Astrocyte (in vitro differentiated cells and primary cell): ENCODE measurements at regions not wholly inside any gene's neighbourhood (a gene's known extent, or its start where the extent isn't known, plus 50 kb on each side); places are given as distances from the start of the nearest gene placed in this dataset.

ENCODE experiments used
- DNase-seq: peaks from one replicate; pipeline ENCODE4 v3.0.0-alpha.2; 2010; ENCODE audit warnings: low read depth
- FAIRE-seq: peaks from 2 replicates; lab custom pipeline; 2011; peaks lifted over from hg19 to GRCh38; lab: Jason Lieb, UNC
- H2AFZ ChIP-seq: 2 replicates; pipeline ENCODE4 v1.6.0; 2012; ENCODE audit warnings: low read depth, low read length, inconsistent platforms
- H3K27ac ChIP-seq: 2 replicates; pipeline ENCODE4 v1.5.1; 2011; ENCODE audit warnings: low read depth, low read length, inconsistent platforms
- H3K27me3 ChIP-seq: 2 replicates; pipeline ENCODE4 v1.6.0; 2011; ENCODE audit warnings: low read length, inconsistent platforms; ENCODE audit not compliant: insufficient read depth
- H3K36me3 ChIP-seq: 2 replicates; pipeline ENCODE4 v1.5.1; 2011; ENCODE audit warnings: low read length, inconsistent platforms; ENCODE audit not compliant: insufficient read depth
- H3K4me1 ChIP-seq: 2 replicates; pipeline ENCODE4 v1.5.1; 2011; ENCODE audit warnings: low read length, inconsistent platforms; ENCODE audit not compliant: insufficient read depth
- H3K4me2 ChIP-seq: 2 replicates; pipeline ENCODE4 v1.6.0; 2012; ENCODE audit warnings: low read length, inconsistent platforms
- H3K4me3 ChIP-seq: 2 replicates; pipeline ENCODE4 v1.5.1; 2011; ENCODE audit warnings: low read depth, mild to moderate bottlenecking, low read length, inconsistent platforms; ENCODE audit not compliant: insufficient read depth
- H3K79me2 ChIP-seq: 2 replicates; pipeline ENCODE4 v1.6.0; 2012; ENCODE audit warnings: mild to moderate bottlenecking, low read length, inconsistent platforms; ENCODE audit not compliant: insufficient read depth
- H3K9ac ChIP-seq: 2 replicates; pipeline ENCODE4 v1.6.0; 2012; ENCODE audit warnings: mild to moderate bottlenecking, low read length, inconsistent platforms
- H3K9me3 ChIP-seq: 2 replicates; pipeline ENCODE4 v1.5.1; 2012; ENCODE audit warnings: low read depth, mild to moderate bottlenecking, low read length, inconsistent platforms; ENCODE audit not compliant: insufficient read depth
- H4K20me1 ChIP-seq: 2 replicates; pipeline ENCODE4 v1.6.0; 2012; ENCODE audit warnings: low read length, inconsistent platforms; ENCODE audit not compliant: insufficient read depth
- H3K27ac Mint-ChIP-seq: one replicate; pipeline ENCODE4 v1.8.0; 2021; ENCODE audit warnings: mild to moderate bottlenecking, mixed read lengths; ENCODE audit not compliant: unreplicated experiment
- H3K27me3 Mint-ChIP-seq: one replicate; pipeline ENCODE4 v1.8.0; 2021; ENCODE audit warnings: low read depth, mixed read lengths; ENCODE audit not compliant: unreplicated experiment
- H3K36me3 Mint-ChIP-seq: one replicate; pipeline ENCODE4 v1.8.0; 2021; ENCODE audit warnings: low read depth, mixed read lengths; ENCODE audit not compliant: unreplicated experiment
- H3K4me1 Mint-ChIP-seq: one replicate; pipeline ENCODE4 v1.8.0; 2021; ENCODE audit warnings: low read depth, mixed read lengths; ENCODE audit not compliant: unreplicated experiment
- H3K4me3 Mint-ChIP-seq: one replicate; pipeline ENCODE4 v1.8.0; 2021; ENCODE audit warnings: mild to moderate bottlenecking, moderate library complexity, mixed read lengths; ENCODE audit not compliant: unreplicated experiment
- H3K9me3 Mint-ChIP-seq: one replicate; pipeline ENCODE4 v1.8.0; 2021; ENCODE audit warnings: mild to moderate bottlenecking, mixed read lengths; ENCODE audit not compliant: unreplicated experiment
- EZH2 ChIP-seq: IDR thresholded peaks from 2 replicates; pipeline ENCODE4 v1.6.1; 2012; ENCODE audit warnings: mild to moderate bottlenecking, low read length, inconsistent platforms; ENCODE audit not compliant: insufficient read depth
- TF ChIP-seq, protein P1 (sequence below): IDR thresholded peaks from 2 replicates; pipeline ENCODE4 v1.5.1; 2011; ENCODE audit warnings: low read depth, mild to moderate bottlenecking, inconsistent platforms, low read length, moderate library complexity; ENCODE audit not compliant: insufficient read depth

DNA sequence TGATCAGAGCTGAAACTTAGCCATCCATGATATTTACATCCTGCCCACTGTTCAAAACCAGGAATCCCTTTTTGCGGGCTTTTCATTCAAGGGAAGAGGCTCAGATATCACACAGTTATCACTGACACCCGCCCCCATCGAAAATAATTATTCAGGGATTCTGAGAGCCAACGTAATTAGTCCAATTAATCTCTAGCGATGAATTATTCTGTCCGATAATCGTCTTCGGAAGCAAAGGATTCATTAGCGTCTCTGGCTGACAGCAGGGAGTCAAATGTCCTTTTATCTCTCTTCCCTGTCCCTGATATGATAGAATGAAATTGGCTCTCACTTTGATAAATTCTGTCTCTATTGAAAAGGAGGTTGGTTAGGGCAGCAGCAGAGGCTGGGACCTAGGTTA lies 140.4 kb upstream of the IPO9 start:
- no peak overlapping the region for H3K27ac ChIP-seq
- H3K4me1 Mint-ChIP-seq: peaks cover 15% of the 10 kb centered on the region

DNA sequence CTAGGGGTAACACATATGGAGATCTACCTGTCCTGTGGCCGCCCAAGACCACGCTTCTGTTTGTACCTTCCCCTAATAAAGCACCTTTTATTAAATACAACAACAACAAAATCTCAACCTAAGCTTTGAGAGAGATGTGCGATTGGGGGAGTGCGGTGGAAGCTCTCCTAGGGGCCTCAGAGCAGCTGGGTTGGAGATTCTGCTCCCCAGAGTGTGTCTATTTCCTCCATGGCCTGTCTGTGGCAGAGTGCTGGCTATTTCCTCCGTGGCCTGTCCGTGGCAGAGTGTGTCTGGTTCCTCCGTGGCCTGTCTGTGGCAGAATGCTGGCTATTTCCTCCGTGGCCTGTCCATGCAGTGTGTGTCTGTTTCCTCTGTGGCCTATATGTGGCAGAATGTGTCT lies 139.3 kb upstream of the IPO9 start:
- H3K27me3 Mint-ChIP-seq: no peaks in the 10 kb centered on the region
- Histone ChIP-seq H3K9me3 (no peaks in the 10 kb centered on the region), H3K79me2 (peaks cover 95% of the 10 kb centered on the region), H3K27me3 (no peaks in the 10 kb centered on the region), H3K36me3 (no peaks in the 10 kb centered on the region), H3K9ac (no peak overlapping the region), H3K27ac (no peak overlapping the region), H3K4me2 (no peak overlapping the region), H3K4me1 (peaks cover 23% of the 10 kb centered on the region), H2AFZ (no peak overlapping the region), H3K4me3 (no peak overlapping the region), H4K20me1 (peaks cover 96% of the 10 kb centered on the region)
- no peak for DNase-seq
- H3K36me3 Mint-ChIP-seq: peaks cover 9% of the 10 kb centered on the region
- peaks cover 2% of the 10 kb centered on the region for H3K9me3 Mint-ChIP-seq
- TF ChIP-seq EZH2: no peak
- TF ChIP-seq, protein P1, sequence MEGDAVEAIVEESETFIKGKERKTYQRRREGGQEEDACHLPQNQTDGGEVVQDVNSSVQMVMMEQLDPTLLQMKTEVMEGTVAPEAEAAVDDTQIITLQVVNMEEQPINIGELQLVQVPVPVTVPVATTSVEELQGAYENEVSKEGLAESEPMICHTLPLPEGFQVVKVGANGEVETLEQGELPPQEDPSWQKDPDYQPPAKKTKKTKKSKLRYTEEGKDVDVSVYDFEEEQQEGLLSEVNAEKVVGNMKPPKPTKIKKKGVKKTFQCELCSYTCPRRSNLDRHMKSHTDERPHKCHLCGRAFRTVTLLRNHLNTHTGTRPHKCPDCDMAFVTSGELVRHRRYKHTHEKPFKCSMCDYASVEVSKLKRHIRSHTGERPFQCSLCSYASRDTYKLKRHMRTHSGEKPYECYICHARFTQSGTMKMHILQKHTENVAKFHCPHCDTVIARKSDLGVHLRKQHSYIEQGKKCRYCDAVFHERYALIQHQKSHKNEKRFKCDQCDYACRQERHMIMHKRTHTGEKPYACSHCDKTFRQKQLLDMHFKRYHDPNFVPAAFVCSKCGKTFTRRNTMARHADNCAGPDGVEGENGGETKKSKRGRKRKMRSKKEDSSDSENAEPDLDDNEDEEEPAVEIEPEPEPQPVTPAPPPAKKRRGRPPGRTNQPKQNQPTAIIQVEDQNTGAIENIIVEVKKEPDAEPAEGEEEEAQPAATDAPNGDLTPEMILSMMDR: no peak
- no peak overlapping the region for H3K27ac Mint-ChIP-seq
- H3K4me3 Mint-ChIP-seq: no peak overlapping the region
- no peak for FAIRE-seq
- H3K4me1 Mint-ChIP-seq: peaks cover 19% of the 10 kb centered on the region

More for the DNA sequence above, 140.4 kb upstream of the IPO9 start:
- Histone ChIP-seq H3K27me3 (no peaks in the 10 kb centered on the region), H3K9me3 (no peaks in the 10 kb centered on the region), H3K4me2 (no peak overlapping the region), H3K4me1 (peaks cover 12% of the 10 kb centered on the region), H3K4me3 (no peak overlapping the region), H3K36me3 (no peaks in the 10 kb centered on the region), H4K20me1 (peaks cover 94% of the 10 kb centered on the region), H3K79me2 (peaks cover 93% of the 10 kb centered on the region), H3K9ac (no peak overlapping the region), H2AFZ (no peak overlapping the region)
- FAIRE-seq (no peak), DNase-seq (no peak)
- Mint-ChIP-seq H3K4me3 (no peak overlapping the region), H3K36me3 (peaks cover 6% of the 10 kb centered on the region), H3K27ac (no peak overlapping the region), H3K27me3 (no peaks in the 10 kb centered on the region), H3K9me3 (peaks cover 2% of the 10 kb centered on the region)
- TF ChIP-seq, protein P1: no peak
- TF ChIP-seq EZH2: no peak

DNA sequence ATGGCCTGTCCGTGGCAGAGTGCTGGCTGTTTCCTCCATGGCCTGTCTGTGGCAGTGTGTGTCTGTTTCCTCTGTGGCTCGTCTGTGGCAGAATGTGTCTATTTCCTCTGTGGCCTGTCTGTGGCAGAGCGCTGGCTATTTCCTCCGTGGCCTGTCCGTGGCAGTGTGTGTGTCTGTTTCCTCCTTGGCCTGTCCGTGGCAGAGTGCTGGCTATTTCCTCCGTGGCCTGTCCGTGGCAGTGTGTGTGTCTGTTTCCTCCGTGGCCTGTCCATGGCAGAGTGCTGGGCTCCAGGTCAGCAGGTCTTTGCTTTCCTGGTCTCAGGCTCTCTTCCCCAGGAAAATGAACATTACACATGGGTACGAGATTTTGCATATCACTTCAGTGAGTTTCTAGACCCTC lies 138.4 kb upstream of the IPO9 start:
- Histone ChIP-seq H3K79me2 (peaks cover 97% of the 10 kb centered on the region), H4K20me1 (peaks cover 96% of the 10 kb centered on the region), H3K4me3 (no peak overlapping the region), H3K27me3 (no peaks in the 10 kb centered on the region), H3K4me1 (peaks cover 32% of the 10 kb centered on the region), H3K9ac (no peak overlapping the region), H3K9me3 (no peaks in the 10 kb centered on the region), H3K4me2 (no peak overlapping the region), H2AFZ (no peak overlapping the region), H3K36me3 (no peaks in the 10 kb centered on the region), H3K27ac (no peak overlapping the region)
- TF ChIP-seq, protein P1: no peak
- TF ChIP-seq EZH2: no peak
- Mint-ChIP-seq H3K27me3 (no peaks in the 10 kb centered on the region), H3K4me3 (no peak overlapping the region), H3K9me3 (peaks cover 2% of the 10 kb centered on the region), H3K36me3 (peaks cover 10% of the 10 kb centered on the region), H3K27ac (no peak overlapping the region), H3K4me1 (peaks cover 20% of the 10 kb centered on the region)
- no peak for DNase-seq
- no peak for FAIRE-seq
